ENCODE measurements at regions not wholly inside any gene's neighbourhood (a gene's known extent, or its start where the extent isn't known, plus 50 kb on each side); places are given as distances from the start of the nearest gene placed in this dataset.
"Not testable (repeated sequence)": the region's sequence is repeated elsewhere in the genome, so short reads cannot be mapped to it uniquely, and the experiment has no call there.

- BruUV-seq (replicated peaks), result no TSS peak
- no peaks in the 10 kb centered on the region for H3K4me1 ChIP-seq (ENCODE audit: insufficient read depth, low read length, poor library complexity, severe bottlenecking)
- no peak for DNase-seq (ENCODE audit: low spot score)
- no peak overlapping the region for H3K27ac ChIP-seq (ENCODE audit: low read depth, low read length, poor library complexity, severe bottlenecking)
- POLR2A ChIA-PET (ENCODE audit: low non-redundant PET), result no interaction called here
- H3K36me3 ChIP-seq (ENCODE audit: insufficient read depth, low read length, poor library complexity, severe bottlenecking), result no peaks in the 10 kb centered on the region
- TF ChIP-seq EZH2 (IDR thresholded peaks at IDR 0.05; ENCODE audit: borderline replicate concordance, low read depth, low read length, poor library complexity, severe bottlenecking) (no peak), CTCF (conservative IDR thresholded peaks at IDR 0.05; ENCODE audit: low read depth, low read length) (no peak)
- H3K27me3 ChIP-seq (replicated peaks; ENCODE audit: insufficient read depth, low read depth, low read length, poor library complexity), result no peaks in the 10 kb centered on the region
- CTCF ChIA-PET, result no interaction called here
- intact Hi-C loops (cut with micrococcal nuclease; ENCODE audit: unreplicated experiment), result no loop called here
- no peak overlapping the region for H3K4me3 ChIP-seq (ENCODE audit: low read depth, low read length, poor library complexity, severe bottlenecking)
- H3K9me3 ChIP-seq (ENCODE audit: low read depth, low read length, poor library complexity, severe bottlenecking), result no peaks in the 10 kb centered on the region
These were observed 110.8 kb upstream of the JCAD start for GRCh38 chr10:30170146-30170545.

GRCh38 chr10:30169342-30169741 lies 110.0 kb upstream of the JCAD start:
- intact Hi-C loops (cut with micrococcal nuclease; ENCODE audit: unreplicated experiment), result no loop called here
- ChIA-PET CTCF (no interaction called here), POLR2A (ENCODE audit: low non-redundant PET) (no interaction called here)
- no TSS peak for BruUV-seq (replicated peaks)
- H3K27ac ChIP-seq (ENCODE audit: low read depth, low read length, poor library complexity, severe bottlenecking), result no peak overlapping the region
- no peak for DNase-seq (ENCODE audit: low spot score)
- H3K9me3 ChIP-seq (ENCODE audit: low read depth, low read length, poor library complexity, severe bottlenecking), result no peaks in the 10 kb centered on the region
- no peak overlapping the region for H3K4me3 ChIP-seq (ENCODE audit: low read depth, low read length, poor library complexity, severe bottlenecking)
- no peak for TF ChIP-seq EZH2 (IDR thresholded peaks at IDR 0.05; ENCODE audit: borderline replicate concordance, low read depth, low read length, poor library complexity, severe bottlenecking)
- no peak for TF ChIP-seq CTCF (conservative IDR thresholded peaks at IDR 0.05; ENCODE audit: low read depth, low read length)
- H3K36me3 ChIP-seq (ENCODE audit: insufficient read depth, low read length, poor library complexity, severe bottlenecking), result no peaks in the 10 kb centered on the region
- H3K4me1 ChIP-seq (ENCODE audit: insufficient read depth, low read length, poor library complexity, severe bottlenecking), result no peaks in the 10 kb centered on the region
- H3K27me3 ChIP-seq (replicated peaks; ENCODE audit: insufficient read depth, low read depth, low read length, poor library complexity), result no peaks in the 10 kb centered on the region

GRCh38 chr10:30166929-30167328 lies 107.5 kb upstream of the JCAD start:
- intact Hi-C loops (cut with micrococcal nuclease; ENCODE audit: unreplicated experiment), result no loop called here
- Histone ChIP-seq H3K27ac (ENCODE audit: low read depth, low read length, poor library complexity, severe bottlenecking) (no peak overlapping the region), H3K9me3 (ENCODE audit: low read depth, low read length, poor library complexity, severe bottlenecking) (no peaks in the 10 kb centered on the region), H3K4me3 (ENCODE audit: low read depth, low read length, poor library complexity, severe bottlenecking) (no peak overlapping the region), H3K4me1 (ENCODE audit: insufficient read depth, low read length, poor library complexity, severe bottlenecking) (no peaks in the 10 kb centered on the region), H3K36me3 (ENCODE audit: insufficient read depth, low read length, poor library complexity, severe bottlenecking) (no peaks in the 10 kb centered on the region), H3K27me3 (replicated peaks; ENCODE audit: insufficient read depth, low read depth, low read length, poor library complexity) (no peaks in the 10 kb centered on the region)
- ChIA-PET CTCF (no interaction called here), POLR2A (ENCODE audit: low non-redundant PET) (interaction anchor here (0.6 kb wide), 1 partner anchor 71 kb away, joined by 6 read pairs; no protein-coding TSS in a partner anchor)
- TF ChIP-seq EZH2 (IDR thresholded peaks at IDR 0.05; ENCODE audit: borderline replicate concordance, low read depth, low read length, poor library complexity, severe bottlenecking) (no peak), CTCF (conservative IDR thresholded peaks at IDR 0.05; ENCODE audit: low read depth, low read length) (no peak)
- DNase-seq (ENCODE audit: low spot score), result no peak
- BruUV-seq (replicated peaks), result no TSS peak

GRCh38 chr10:30163410-30163809 lies 104.0 kb upstream of the JCAD start:
- H3K27ac ChIP-seq (ENCODE audit: low read depth, low read length, poor library complexity, severe bottlenecking); H3K4me3 ChIP-seq (ENCODE audit: low read depth, low read length, poor library complexity, severe bottlenecking); DNase-seq (ENCODE audit: low spot score); POLR2A ChIA-PET (ENCODE audit: low non-redundant PET); CTCF ChIA-PET; intact Hi-C loops (cut with micrococcal nuclease; ENCODE audit: unreplicated experiment); H3K9me3 ChIP-seq (ENCODE audit: low read depth, low read length, poor library complexity, severe bottlenecking); H3K36me3 ChIP-seq (ENCODE audit: insufficient read depth, low read length, poor library complexity, severe bottlenecking); BruUV-seq (replicated peaks); H3K4me1 ChIP-seq (ENCODE audit: insufficient read depth, low read length, poor library complexity, severe bottlenecking); H3K27me3 ChIP-seq (replicated peaks; ENCODE audit: insufficient read depth, low read depth, low read length, poor library complexity): not testable (repeated sequence)

- CTCF ChIA-PET; H3K9me3 ChIP-seq (ENCODE audit: low read depth, low read length, poor library complexity, severe bottlenecking); POLR2A ChIA-PET (ENCODE audit: low non-redundant PET); H3K4me1 ChIP-seq (ENCODE audit: insufficient read depth, low read length, poor library complexity, severe bottlenecking); H3K27me3 ChIP-seq (replicated peaks; ENCODE audit: insufficient read depth, low read depth, low read length, poor library complexity); H3K4me3 ChIP-seq (ENCODE audit: low read depth, low read length, poor library complexity, severe bottlenecking); H3K27ac ChIP-seq (ENCODE audit: low read depth, low read length, poor library complexity, severe bottlenecking); intact Hi-C loops (cut with micrococcal nuclease; ENCODE audit: unreplicated experiment); DNase-seq (ENCODE audit: low spot score); H3K36me3 ChIP-seq (ENCODE audit: insufficient read depth, low read length, poor library complexity, severe bottlenecking); BruUV-seq (replicated peaks): not testable (repeated sequence)
These were observed 103.4 kb upstream of the JCAD start for GRCh38 chr10:30162796-30163195.

All from A673 (cell line).